Neural cell (in vitro differentiated cells): ENCODE measurements at regions not wholly inside any gene's neighbourhood (a gene's known extent, or its start where the extent isn't known, plus 50 kb on each side); places are given as distances from the start of the nearest gene placed in this dataset.

ENCODE experiments used
- H2AFZ ChIP-seq: fragments of 200-600, 300-800 bp; sonication (generic), shearing (Covaris generic); 2 replicates; pipeline ENCODE4 v1.6.0; 2014; ENCODE audit warnings: low read depth, mild to moderate bottlenecking, antibody characterized with exemption, low read length, moderate library complexity
- H3F3A ChIP-seq: fragments of 200-600 bp; shearing (Covaris generic); 2 replicates; pipeline ENCODE4 v1.6.1; 2016; ENCODE audit warnings: mild to moderate bottlenecking, moderate library complexity, mixed read lengths, antibody characterized with exemption, low read length; ENCODE audit not compliant: insufficient read depth, poor library complexity, severe bottlenecking
- H3K27ac ChIP-seq: fragments of 200-600, 300-800 bp; sonication (generic), shearing (Covaris generic); 2 replicates; pipeline ENCODE4 v1.5.1; 2014; ENCODE audit warnings: mild to moderate bottlenecking, low read length, moderate library complexity
- H3K27me3 ChIP-seq: fragments of 300-800, 200-600 bp; sonication (generic), shearing (Covaris generic); 2 replicates; pipeline ENCODE4 v1.6.0; 2014; ENCODE audit warnings: mild to moderate bottlenecking, low read depth, low read length, moderate library complexity; ENCODE audit not compliant: insufficient read depth
- H3K36me3 ChIP-seq: fragments of 300-800, 200-600 bp; sonication (generic), shearing (Covaris generic); 2 replicates; pipeline ENCODE4 v1.5.1; 2014; ENCODE audit warnings: mild to moderate bottlenecking, antibody characterized with exemption, low read length, moderate library complexity; ENCODE audit not compliant: insufficient read depth
- H3K4me2 ChIP-seq: fragments of 300-800, 200-600 bp; sonication (generic), shearing (Covaris generic); 2 replicates; pipeline ENCODE4 v1.6.0; 2014; ENCODE audit warnings: mild to moderate bottlenecking, low read length
- H3K4me3 ChIP-seq: fragments of 300-800, 200-600 bp; sonication (generic), shearing (Covaris generic); 2 replicates; pipeline ENCODE4 v1.5.1; 2014; ENCODE audit warnings: mild to moderate bottlenecking, low read length, moderate library complexity
- H3K79me2 ChIP-seq: fragments of 200-600 bp; shearing (Covaris generic); replicated peaks from 2 replicates; pipeline ENCODE4 v1.6.0; 2014; ENCODE audit warnings: mild to moderate bottlenecking, low read length, moderate library complexity; ENCODE audit not compliant: insufficient read depth
- H3K9ac ChIP-seq: fragments of 300-800, 200-600 bp; sonication (generic), shearing (Covaris generic); 2 replicates; pipeline ENCODE4 v1.6.1; 2016; ENCODE audit warnings: mild to moderate bottlenecking, low read length, mixed read lengths
- H3K9me2 ChIP-seq: fragments of 200-600 bp; shearing (Covaris generic); 2 replicates; pipeline ENCODE4 v1.6.1; 2016; ENCODE audit warnings: mild to moderate bottlenecking, low read length, mixed read lengths; ENCODE audit not compliant: insufficient read depth
- H3K9me3 ChIP-seq: fragments of 200-600, 300-800 bp; sonication (generic), shearing (Covaris generic); 2 replicates; pipeline ENCODE4 v1.6.1; 2016; ENCODE audit warnings: mild to moderate bottlenecking, mixed run types, low read length, moderate library complexity, mixed read lengths
- H4K20me1 ChIP-seq: fragments of 200-600 bp; shearing (Covaris generic); 2 replicates; pipeline ENCODE4 v1.6.1; 2016; ENCODE audit warnings: mild to moderate bottlenecking, mixed run types; ENCODE audit not compliant: insufficient read depth
- CTCF ChIP-seq: fragments of 450-650 bp; IDR thresholded peaks from 2 replicates; pipeline ENCODE4 v1.5.1; 2014; ENCODE audit warnings: antibody characterized with exemption, mild to moderate bottlenecking, moderate library complexity; ENCODE audit not compliant: poor library complexity, severe bottlenecking
- EP300 ChIP-seq: fragments of 450-650 bp; conservative IDR thresholded peaks from 2 replicates; pipeline ENCODE4 v1.6.1; 2014; ENCODE audit warnings: antibody characterized with exemption, mild to moderate bottlenecking, moderate library complexity; ENCODE audit not compliant: poor library complexity, severe bottlenecking
- EZH2 ChIP-seq: fragments of 200-600, 300-800 bp; shearing (Covaris generic), sonication (generic); IDR thresholded peaks from 2 replicates; pipeline ENCODE4 v1.6.1; 2014; ENCODE audit warnings: antibody characterized with exemption, low read length, borderline replicate concordance, mild to moderate bottlenecking; ENCODE audit not compliant: insufficient read depth, poor library complexity, severe bottlenecking
- MXI1 ChIP-seq: fragments of 450-650 bp; conservative IDR thresholded peaks from 2 replicates; pipeline ENCODE4 v1.6.1; 2014; ENCODE audit warnings: antibody characterized with exemption, mild to moderate bottlenecking; ENCODE audit not compliant: poor library complexity, severe bottlenecking
- POLR2AphosphoS5 ChIP-seq: IDR thresholded peaks from 2 replicates; pipeline ENCODE4 v1.6.1; 2012
- RAD21 ChIP-seq: fragments of 450-650 bp; conservative IDR thresholded peaks from 2 replicates; pipeline ENCODE4 v1.6.1; 2014; ENCODE audit warnings: antibody characterized with exemption, mild to moderate bottlenecking, moderate library complexity
- REST ChIP-seq: IDR thresholded peaks from 2 replicates; pipeline ENCODE4 v1.6.1; 2012; ENCODE audit warnings: borderline replicate concordance
- SMC3 ChIP-seq: fragments of 450-650 bp; conservative IDR thresholded peaks from 2 replicates; pipeline ENCODE4 v1.6.1; 2014; ENCODE audit warnings: antibody characterized with exemption, mild to moderate bottlenecking, moderate library complexity; ENCODE audit not compliant: poor library complexity
- TAF1 ChIP-seq: IDR thresholded peaks from 2 replicates; pipeline ENCODE4 v1.6.1; 2012; ENCODE audit warnings: low read depth

- no peak overlapping the region for H3K4me2 ChIP-seq
These were observed 93.8 kb upstream of the FSIP2 start for GRCh38 chr2:185644828-185645227.

GRCh38 chr2:185645529-185645928 lies 93.1 kb upstream of the FSIP2 start:
- Histone ChIP-seq H3K4me2 (no peak overlapping the region), H3K9me3 (no peaks in the 10 kb centered on the region), H3K27ac (no peak overlapping the region), H3K9me2 (no peaks in the 10 kb centered on the region), H2AFZ (no peak overlapping the region), H3K27me3 (no peaks in the 10 kb centered on the region), H3K79me2 (no peaks in the 10 kb centered on the region), H3K4me3 (no peak overlapping the region), H4K20me1 (no peaks in the 10 kb centered on the region), H3K36me3 (no peaks in the 10 kb centered on the region), H3K9ac (no peak overlapping the region), H3F3A (no peaks in the 10 kb centered on the region)
- no peak for TF ChIP-seq EZH2
- TF ChIP-seq TAF1, result no peak
- TF ChIP-seq SMC3, result no peak
- no peak for TF ChIP-seq MXI1
- no peak for TF ChIP-seq POLR2AphosphoS5
- TF ChIP-seq EP300, result no peak
- no peak for TF ChIP-seq RAD21
- TF ChIP-seq CTCF, result no peak

More at GRCh38 chr2:185644828-185645227, 93.8 kb upstream of the FSIP2 start:
- Histone ChIP-seq H3K9me3 (no peaks in the 10 kb centered on the region), H3K79me2 (no peaks in the 10 kb centered on the region), H4K20me1 (no peaks in the 10 kb centered on the region), H3K9me2 (no peaks in the 10 kb centered on the region), H3K9ac (no peak overlapping the region), H3F3A (no peaks in the 10 kb centered on the region), H3K27ac (no peak overlapping the region), H2AFZ (no peak overlapping the region), H3K27me3 (no peaks in the 10 kb centered on the region), H3K4me3 (no peak overlapping the region), H3K36me3 (no peaks in the 10 kb centered on the region)
- no peak for TF ChIP-seq EZH2
- no peak for TF ChIP-seq CTCF
- no peak for TF ChIP-seq RAD21
- no peak for TF ChIP-seq REST
- no peak for TF ChIP-seq SMC3
- no peak for TF ChIP-seq POLR2AphosphoS5
- no peak for TF ChIP-seq MXI1
- TF ChIP-seq EP300, result no peak
- TF ChIP-seq TAF1, result no peak
